Heart right ventricle (tissue), 16 donors: ENCODE measurements at regions not wholly inside any gene's neighbourhood (a gene's known extent, or its start where the extent isn't known, plus 50 kb on each side); places are given as distances from the start of the nearest gene placed in this dataset.

Experiments used
- ATAC-seq, 8 donors: fragments of 200-7000 bp; cut with Tn5 transposase; one replicate each; pipeline ENCODE4 v1.9.1; 2020; ENCODE audit warnings: mild to moderate bottlenecking in 8 of 8, moderate library complexity in 8 of 8, moderate number of reproducible peaks in 1 of 8
- DNase-seq, 2 donors: peaks; one replicate each; pipeline ENCODE4 v3.0.0-alpha.2; 2020
- H3K27ac ChIP-seq, 10 donors: fragments of 200-600 bp; sonication (generic) in 2 of 10; one replicate each; pipeline versions ENCODE4 v1.5.0 to v1.8.0; 2020 to 2022; ENCODE audit warnings: mild to moderate bottlenecking in 3 of 10
- H3K27me3 ChIP-seq, 7 donors: fragments of 200-600 bp; one replicate each; pipeline ENCODE4 v1.8.0; 2021 to 2022; ENCODE audit warnings: mild to moderate bottlenecking in 2 of 7
- H3K36me3 ChIP-seq, 9 donors: fragments of 200-600 bp; sonication (generic) in 1 of 9; one replicate each; pipeline versions ENCODE4 v1.5.0 to v1.8.0; 2020 to 2022; ENCODE audit warnings: mild to moderate bottlenecking in 2 of 9
- H3K4me1 ChIP-seq, 9 donors: fragments of 200-600 bp; sonication (generic) in 1 of 9; one replicate each; pipeline versions ENCODE4 v1.5.0 to v1.8.0; 2020 to 2022; ENCODE audit warnings: mild to moderate bottlenecking in 4 of 9
- H3K4me3 ChIP-seq, 10 donors: fragments of 200-600 bp; sonication (generic) in 2 of 10; one replicate each; pipeline versions ENCODE4 v1.5.0 to v1.8.0; 2020 to 2022; ENCODE audit warnings: mild to moderate bottlenecking in 7 of 10, moderate library complexity in 2 of 10
- H3K9me3 ChIP-seq, 11 donors: fragments of 200-600 bp in 10 of 11; sonication (generic) in 2 of 11; one replicate each; pipeline versions ENCODE4 v1.5.0 to v1.8.0; 2013 to 2022; ENCODE audit warnings: mild to moderate bottlenecking in 2 of 11, control low read depth in 1 of 11, moderate library complexity in 1 of 11
- WGBS, 2 donors: extraction: QIAGEN DNeasy Blood & Tissue Kit; methylation state at CpG; one replicate each; pipeline ENCODE4 v1.1.7; 2013; ENCODE audit warnings: inconsistent platforms in 1 of 2; 5-methylcytosine and 5-hydroxymethylcytosine counted together
- intact Hi-C, 10 donors: fragments of 100-400 bp; cut with DNase I; formaldehyde crosslinking; loops; one replicate each; pipeline versions ENCODE4 v1.11.1 to v1.14.2; 2022
- TF ChIP-seq, protein P1 (sequence below), 9 donors: fragments of 200-600 bp; sonication (generic) in 2 of 9; IDR thresholded peaks; one replicate each; pipeline versions ENCODE4 v1.5.0 to v1.8.0; 2021 to 2022; ENCODE audit warnings: antibody characterized with exemption in 9 of 9, mild to moderate bottlenecking in 5 of 9, moderate library complexity in 1 of 9
- donor health status: Arrhythmogenic right ventricular cardiomyopathy.
- donor health status: ischemic (EF 13 %, LVEDD 7.1; RV severe dilation, severe dysfunction).
- donor health status: healthy with polysubstance abuse.
- donor health status: DM: no; HTN: yes; CAD: no.
- donor health status: DM: no; HTN: no; CAD: no.
- donor health status: ischemic (EF 25% LVEDD 6.9; RV normal size, moderate dysfunction).
- donor health status: ischemic (EF 25% LVEDD 5.7; RV mildly dilated, moderate dysfunction).
- donor health status: healthy.
- donor health status: DM: yes; HTN: yes; CAD: no.
- donor health status: Ischemic cardiomyopathy.
- donor health status: ischemic (EF 35%, LVEDD 5.7; RV mildly dilated, moderate dysfunction).
- donor health status: nonischemic (EF 11% LVEDD 7.7; RV severe dilation, severe dysfunction).
- donor health status: DM: yes; HTN: yes; CAD: no.
- donor health status: PGD.
- donor health status: ischemic (EF 29% LVEDD 5.4; RV normal size, mild dysfunction).
- donor health status: nonischemic (EF 23%, LVEDD 6.1; RV moderate dilation, normal function).

DNA sequence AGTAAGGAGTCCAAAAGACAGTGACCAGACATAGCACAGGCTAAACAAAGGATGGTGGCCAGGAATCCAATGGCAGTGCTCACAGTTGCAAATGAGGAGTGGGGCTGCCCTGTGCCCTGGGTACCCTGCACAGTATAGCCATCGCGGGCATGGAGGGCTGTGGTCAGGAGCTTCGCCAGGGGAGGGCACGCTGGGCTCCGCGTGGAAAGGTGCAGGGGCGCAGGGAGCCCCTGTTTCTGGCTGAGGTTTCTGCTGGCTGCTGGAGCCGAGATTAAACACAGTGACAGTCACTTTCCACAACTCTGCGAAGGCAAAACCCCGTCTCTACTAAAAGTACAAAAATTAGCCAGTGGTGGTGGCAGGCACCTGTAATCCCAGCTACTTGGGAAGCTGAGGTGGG lies 194.7 kb downstream of the GALR1 start:
- intact Hi-C loops: no loop called here
- no peak overlapping the region for H3K4me3 ChIP-seq
- peaks cover 0 to 5% (median 0%) of the 10 kb centered on the region in 7 donors for H3K27me3 ChIP-seq
- H3K4me1 ChIP-seq: no peaks in the 10 kb centered on the region
- TF ChIP-seq, protein P1, sequence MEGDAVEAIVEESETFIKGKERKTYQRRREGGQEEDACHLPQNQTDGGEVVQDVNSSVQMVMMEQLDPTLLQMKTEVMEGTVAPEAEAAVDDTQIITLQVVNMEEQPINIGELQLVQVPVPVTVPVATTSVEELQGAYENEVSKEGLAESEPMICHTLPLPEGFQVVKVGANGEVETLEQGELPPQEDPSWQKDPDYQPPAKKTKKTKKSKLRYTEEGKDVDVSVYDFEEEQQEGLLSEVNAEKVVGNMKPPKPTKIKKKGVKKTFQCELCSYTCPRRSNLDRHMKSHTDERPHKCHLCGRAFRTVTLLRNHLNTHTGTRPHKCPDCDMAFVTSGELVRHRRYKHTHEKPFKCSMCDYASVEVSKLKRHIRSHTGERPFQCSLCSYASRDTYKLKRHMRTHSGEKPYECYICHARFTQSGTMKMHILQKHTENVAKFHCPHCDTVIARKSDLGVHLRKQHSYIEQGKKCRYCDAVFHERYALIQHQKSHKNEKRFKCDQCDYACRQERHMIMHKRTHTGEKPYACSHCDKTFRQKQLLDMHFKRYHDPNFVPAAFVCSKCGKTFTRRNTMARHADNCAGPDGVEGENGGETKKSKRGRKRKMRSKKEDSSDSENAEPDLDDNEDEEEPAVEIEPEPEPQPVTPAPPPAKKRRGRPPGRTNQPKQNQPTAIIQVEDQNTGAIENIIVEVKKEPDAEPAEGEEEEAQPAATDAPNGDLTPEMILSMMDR (IDR thresholded peaks at IDR 0.05): no peak
- no peak for ATAC-seq
- no peak overlapping the region for H3K27ac ChIP-seq
- WGBS, 2 donors: 90 to 94% methylated on average over 10 of the region's 10 CpGs
- no peaks in the 10 kb centered on the region for H3K9me3 ChIP-seq
- no peak for DNase-seq
- no peaks in the 10 kb centered on the region for H3K36me3 ChIP-seq

DNA sequence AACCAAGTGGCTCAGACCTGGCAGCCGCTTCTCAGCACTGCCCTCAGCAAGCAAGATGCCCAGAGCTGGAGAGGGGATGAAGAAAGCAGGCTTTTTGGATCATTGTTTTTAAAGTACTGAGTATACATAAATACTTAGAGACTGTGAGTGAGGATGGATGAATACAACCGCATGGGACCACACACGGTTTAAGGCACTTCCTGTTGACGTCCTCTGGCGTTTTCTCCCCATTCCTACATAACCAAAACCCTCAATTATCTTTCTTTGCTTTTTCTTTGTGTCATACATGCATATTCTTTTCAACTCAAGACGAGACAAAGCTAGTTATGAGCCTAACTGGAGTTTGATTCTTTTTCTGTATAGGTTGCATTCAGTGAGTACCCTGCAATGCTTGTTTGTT lies 198.4 kb downstream of the GALR1 start:
- TF ChIP-seq, protein P1 (IDR thresholded peaks at IDR 0.05): no peak
- Histone ChIP-seq H3K36me3 (no peaks in the 10 kb centered on the region), H3K27me3 (peaks cover 0 to under 1% (median 0%) of the 10 kb centered on the region in 7 donors), H3K27ac (no peak overlapping the region), H3K4me3 (no peak overlapping the region), H3K9me3 (no peaks in the 10 kb centered on the region), H3K4me1 (no peaks in the 10 kb centered on the region)
- DNase-seq: no peak
- whole genome bisulfite sequencing, 2 donors: 54 to 60% methylated on average over 6 of the region's 6 CpGs
- ATAC-seq: no peak
- intact Hi-C loops: no loop called here

DNA sequence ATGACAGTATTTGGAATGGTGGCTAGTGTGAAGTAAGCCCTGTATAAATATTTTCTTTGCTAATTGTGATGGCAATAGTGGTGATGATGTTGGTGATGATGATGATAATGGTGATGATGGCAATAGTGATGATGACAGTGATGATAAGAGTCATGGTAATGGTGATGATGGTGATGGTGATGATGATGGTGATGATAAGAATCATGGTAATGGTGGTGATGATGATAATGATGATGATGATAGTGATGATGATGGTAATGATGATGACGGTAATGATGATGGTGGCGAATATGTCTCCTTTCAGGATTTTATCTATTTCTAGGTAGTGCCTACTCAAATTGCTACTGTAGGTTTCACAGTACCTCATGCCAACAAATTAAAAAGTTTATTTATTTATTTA lies 205.4 kb downstream of the GALR1 start:
- TF ChIP-seq, protein P1 (IDR thresholded peaks at IDR 0.05): no peak
- peaks cover 0 to 4% (median 0%) of the 10 kb centered on the region in 7 donors for H3K27me3 ChIP-seq

DNA sequence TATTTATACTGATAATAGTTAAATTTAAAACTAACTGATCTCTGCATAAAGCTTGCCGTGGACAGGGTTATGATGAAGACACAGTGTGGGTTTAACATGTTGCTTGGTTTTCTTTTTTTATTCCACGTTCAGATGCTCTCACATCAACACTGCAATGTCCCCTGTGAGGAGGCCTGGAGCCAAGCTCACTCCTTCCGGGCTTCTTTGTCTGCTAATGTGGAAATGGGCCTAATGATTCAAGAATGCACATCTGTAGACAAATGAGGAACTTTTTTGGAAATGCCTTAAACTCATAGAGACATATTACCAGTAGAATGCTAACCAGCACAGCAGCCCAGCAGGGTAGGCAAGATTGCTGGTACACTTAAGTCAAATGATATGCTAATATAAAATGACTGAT lies 208.0 kb downstream of the GALR1 start:
- DNase-seq (no peak), ATAC-seq (no peak)
- no peak overlapping the region for H3K4me3 ChIP-seq
- H3K27ac ChIP-seq: no peak overlapping the region
- intact Hi-C loops: no loop called here
- TF ChIP-seq, protein P1 (IDR thresholded peaks at IDR 0.05): no peak
- H3K9me3 ChIP-seq: no peaks in the 10 kb centered on the region
- peaks cover 0 to 4% (median 0%) of the 10 kb centered on the region in 7 donors for H3K27me3 ChIP-seq
- no peaks in the 10 kb centered on the region for H3K36me3 ChIP-seq
- H3K4me1 ChIP-seq: no peaks in the 10 kb centered on the region
- WGBS, 2 donors: 46 to 53% methylated on average over 3 of the region's 3 CpGs

More for the DNA sequence above, 205.4 kb downstream of the GALR1 start:
- Histone ChIP-seq H3K27ac (no peak overlapping the region), H3K36me3 (no peaks in the 10 kb centered on the region), H3K4me1 (no peaks in the 10 kb centered on the region), H3K9me3 (no peaks in the 10 kb centered on the region), H3K4me3 (no peak overlapping the region)
- no peak for DNase-seq
- ATAC-seq: no peak
- WGBS, 2 donors: 89 to 96% methylated on average over 2 of the region's 2 CpGs
- intact Hi-C loops: no loop called here
